ENCODE measurements at regions not wholly inside any gene's neighbourhood (a gene's known extent, or its start where the extent isn't known, plus 50 kb on each side); places are given as distances from the start of the nearest gene placed in this dataset.

- TF ChIP-seq CTCF (IDR thresholded peaks at IDR 0.05) (no peak), POLR2A (IDR thresholded peaks at IDR 0.05) (no peak)
Measured at GRCh38 chrX:63835361-63835760, 50.3 kb upstream of the ARHGEF9 start.
